Omental fat pad (tissue), 3 donors: ENCODE measurements at regions not wholly inside any gene's neighbourhood (a gene's known extent, or its start where the extent isn't known, plus 50 kb on each side); places are given as distances from the start of the nearest gene placed in this dataset.

Source experiments
- ATAC-seq: fragments of 150-250 bp; one replicate; pipeline ENCODE4 v1.9.1; 2016; ENCODE audit warnings: mild to moderate bottlenecking, moderate library complexity; ENCODE audit not compliant: low FRiP score
- DNase-seq: peaks from one replicate; pipeline ENCODE4 v3.0.0-alpha.2; 2019; ENCODE audit warnings: low spot score
- TF ChIP-seq, protein P1 (sequence below), 3 donors: fragments of 450-650 bp; IDR thresholded peaks; one replicate each; pipeline ENCODE4 v1.5.1; 2016 to 2017; ENCODE audit warnings: antibody characterized with exemption in 3 of 3, mild to moderate bottlenecking in 3 of 3, moderate library complexity in 2 of 3

DNA sequence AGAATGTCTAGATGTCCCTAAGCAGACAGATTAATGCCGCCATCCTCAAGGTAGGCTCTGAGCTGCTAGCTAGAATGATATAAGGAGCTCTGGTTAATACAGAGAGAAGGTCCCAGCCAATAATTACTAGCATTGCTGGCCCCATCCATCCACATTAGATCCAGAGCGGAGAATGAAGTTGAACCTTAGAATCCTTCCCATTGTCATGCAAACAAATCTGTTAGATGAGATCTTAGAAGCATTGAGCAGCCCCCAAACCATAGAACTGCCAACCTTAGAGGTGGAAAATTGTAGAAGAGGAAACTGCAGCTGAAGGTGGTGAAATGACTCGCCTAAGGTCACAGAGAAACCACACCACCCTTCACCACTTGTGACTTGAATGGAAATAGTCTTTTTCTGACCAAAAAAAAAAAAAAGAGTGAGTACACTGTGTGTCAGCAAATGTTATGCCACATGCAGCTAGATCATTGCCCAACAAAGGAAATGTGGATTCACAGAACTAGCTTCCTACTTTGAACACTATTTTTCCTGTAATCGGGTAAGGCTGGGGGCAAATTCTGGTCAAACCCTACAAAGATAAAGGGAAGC is 162.1 kb downstream of the SMIM20 start:
- TF ChIP-seq, protein P1, sequence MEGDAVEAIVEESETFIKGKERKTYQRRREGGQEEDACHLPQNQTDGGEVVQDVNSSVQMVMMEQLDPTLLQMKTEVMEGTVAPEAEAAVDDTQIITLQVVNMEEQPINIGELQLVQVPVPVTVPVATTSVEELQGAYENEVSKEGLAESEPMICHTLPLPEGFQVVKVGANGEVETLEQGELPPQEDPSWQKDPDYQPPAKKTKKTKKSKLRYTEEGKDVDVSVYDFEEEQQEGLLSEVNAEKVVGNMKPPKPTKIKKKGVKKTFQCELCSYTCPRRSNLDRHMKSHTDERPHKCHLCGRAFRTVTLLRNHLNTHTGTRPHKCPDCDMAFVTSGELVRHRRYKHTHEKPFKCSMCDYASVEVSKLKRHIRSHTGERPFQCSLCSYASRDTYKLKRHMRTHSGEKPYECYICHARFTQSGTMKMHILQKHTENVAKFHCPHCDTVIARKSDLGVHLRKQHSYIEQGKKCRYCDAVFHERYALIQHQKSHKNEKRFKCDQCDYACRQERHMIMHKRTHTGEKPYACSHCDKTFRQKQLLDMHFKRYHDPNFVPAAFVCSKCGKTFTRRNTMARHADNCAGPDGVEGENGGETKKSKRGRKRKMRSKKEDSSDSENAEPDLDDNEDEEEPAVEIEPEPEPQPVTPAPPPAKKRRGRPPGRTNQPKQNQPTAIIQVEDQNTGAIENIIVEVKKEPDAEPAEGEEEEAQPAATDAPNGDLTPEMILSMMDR (IDR thresholded peaks at IDR 0.05) = no peak
- ATAC-seq (no peak), DNase-seq (no peak)

DNA sequence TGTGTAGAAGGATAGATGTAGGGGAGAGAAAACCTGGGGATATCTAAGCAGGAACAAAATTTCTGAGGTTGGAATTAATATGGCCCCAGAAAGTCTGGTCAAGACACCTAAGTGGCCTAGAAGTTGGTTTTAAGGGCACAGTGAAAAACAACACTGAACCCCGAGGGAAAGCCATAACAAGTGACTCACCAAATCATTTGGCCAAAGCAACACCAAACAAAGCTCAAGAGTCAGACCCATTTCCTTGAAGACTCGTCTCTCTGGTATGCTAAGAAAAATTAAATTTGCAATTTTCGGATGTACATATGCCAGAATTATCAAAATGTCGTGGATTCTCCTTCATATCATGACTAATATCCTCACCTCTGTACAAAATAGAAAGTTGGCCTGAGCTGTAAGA is 162.9 kb downstream of the SMIM20 start:
- ATAC-seq (no peak), DNase-seq (no peak)
- TF ChIP-seq, protein P1 (IDR thresholded peaks at IDR 0.05) = no peak

DNA sequence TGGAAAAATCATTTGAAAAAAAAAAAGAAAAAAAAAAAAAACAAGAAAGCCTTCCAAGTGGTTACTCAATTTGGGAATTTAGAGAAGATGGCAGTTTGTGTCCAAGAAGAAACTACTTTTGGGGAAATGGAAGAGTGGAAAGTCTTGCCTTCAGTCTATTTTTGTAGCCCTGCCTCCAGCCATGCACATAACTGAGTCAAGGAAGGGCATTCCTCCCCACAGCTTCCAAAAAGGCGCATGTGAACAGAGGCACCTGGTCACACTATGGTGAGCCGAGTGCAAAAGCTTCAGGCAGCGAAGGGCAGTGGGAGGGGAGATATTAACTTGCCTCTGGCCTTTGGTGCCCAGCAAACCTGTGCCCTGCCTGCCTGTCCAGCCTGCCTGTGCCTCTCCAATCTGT is 163.7 kb downstream of the SMIM20 start:
- TF ChIP-seq, protein P1 (IDR thresholded peaks at IDR 0.05) = no peak
- DNase-seq (no peak), ATAC-seq (no peak)

DNA sequence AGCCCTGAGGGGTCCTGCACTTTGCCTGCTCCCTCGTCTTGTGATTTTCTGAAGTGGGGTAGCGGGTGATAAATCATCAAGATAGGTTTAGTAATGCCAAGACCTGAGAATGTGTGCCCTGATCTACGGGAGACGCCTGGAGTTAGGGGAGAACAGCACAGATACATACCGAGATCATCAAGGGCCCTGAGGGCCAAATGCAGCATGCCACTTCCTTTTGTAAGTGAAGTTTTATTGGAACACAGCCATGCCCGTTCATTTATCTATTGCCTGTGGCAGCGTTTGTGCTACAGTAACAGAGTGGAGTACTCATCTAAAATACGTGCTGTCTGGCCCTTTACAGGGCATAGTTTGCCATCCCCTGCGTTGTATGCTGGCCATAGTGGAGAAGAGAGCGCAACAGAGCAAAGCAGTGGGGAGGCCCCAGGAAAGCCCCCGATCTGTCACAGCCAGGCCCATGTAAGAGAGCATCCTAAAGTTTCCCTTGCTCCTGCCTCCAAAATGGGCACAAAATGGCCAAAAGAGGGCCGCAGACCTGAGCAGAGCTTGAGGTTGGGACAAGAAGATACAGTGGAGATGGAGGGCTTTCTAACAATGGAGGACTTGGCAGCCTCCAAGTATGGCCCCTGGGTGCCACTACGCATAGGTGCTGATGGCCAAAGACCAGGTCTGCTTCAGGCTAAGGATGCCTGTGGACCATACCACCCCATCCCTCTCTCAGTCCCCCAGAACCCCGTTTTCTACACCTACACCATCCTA is 167.0 kb downstream of the SMIM20 start:
- no peak for ATAC-seq
- no peak for DNase-seq
- TF ChIP-seq, protein P1 (IDR thresholded peaks at IDR 0.05) = no peak

DNA sequence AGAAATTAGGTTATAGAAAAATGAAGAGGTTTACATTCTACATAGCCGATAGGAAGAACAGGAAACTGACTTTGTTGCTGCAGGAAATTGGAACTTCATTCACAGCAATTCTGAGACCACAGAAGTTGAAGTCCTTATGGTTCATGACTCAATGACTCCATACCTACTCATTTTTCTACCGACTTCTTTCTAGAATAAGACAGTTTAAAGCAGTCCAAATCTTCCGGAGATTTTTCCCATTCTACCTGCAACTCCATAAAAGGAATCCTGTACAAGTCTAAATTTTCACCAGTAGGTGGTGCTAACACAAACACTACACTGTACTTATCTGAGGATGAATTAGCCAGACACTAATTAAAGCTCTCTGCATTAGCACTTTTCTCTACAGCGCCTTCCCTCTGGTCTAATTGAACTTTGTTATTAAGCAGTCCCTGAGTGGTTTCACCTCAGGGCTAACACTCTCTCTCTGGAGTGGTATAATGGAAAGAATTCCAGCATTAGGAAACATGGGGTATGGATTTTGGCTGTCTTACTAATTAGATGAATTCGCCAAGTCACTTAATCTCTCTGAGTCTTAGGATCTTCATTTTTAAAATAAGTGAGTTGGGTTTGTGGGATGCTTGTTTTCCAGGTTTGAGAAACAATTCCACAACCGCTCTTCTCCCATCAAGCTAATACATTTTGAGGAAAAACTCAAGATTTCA is 167.9 kb downstream of the SMIM20 start:
- no peak for DNase-seq

DNA sequence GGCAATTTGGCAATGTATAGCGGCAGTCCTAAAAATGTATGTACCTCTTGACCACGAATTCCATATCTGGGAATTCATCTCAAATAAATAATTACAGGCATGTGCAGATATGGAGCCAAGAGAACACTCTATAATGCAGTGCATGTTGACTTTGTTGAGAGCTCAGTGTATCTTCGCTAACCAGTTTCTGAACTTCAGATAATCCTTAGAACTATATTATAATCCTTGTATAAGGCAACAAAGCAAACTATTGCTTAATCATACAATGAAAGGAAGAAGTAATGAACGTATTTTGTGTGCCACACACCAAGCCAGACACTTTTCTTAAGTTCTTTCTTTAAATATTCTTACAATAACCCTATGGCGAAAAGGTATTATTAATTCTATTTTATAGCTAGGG is 168.5 kb downstream of the SMIM20 start:
- DNase-seq (no peak), ATAC-seq (no peak)
- TF ChIP-seq, protein P1 (IDR thresholded peaks at IDR 0.05) = no peak

More for the DNA sequence above, 167.9 kb downstream of the SMIM20 start:
- TF ChIP-seq, protein P1 (IDR thresholded peaks at IDR 0.05) = no peak
- ATAC-seq = no peak
